ENCODE measurements at regions not wholly inside any gene's neighbourhood (a gene's known extent, or its start where the extent isn't known, plus 50 kb on each side); places are given as distances from the start of the nearest gene placed in this dataset.

DNA sequence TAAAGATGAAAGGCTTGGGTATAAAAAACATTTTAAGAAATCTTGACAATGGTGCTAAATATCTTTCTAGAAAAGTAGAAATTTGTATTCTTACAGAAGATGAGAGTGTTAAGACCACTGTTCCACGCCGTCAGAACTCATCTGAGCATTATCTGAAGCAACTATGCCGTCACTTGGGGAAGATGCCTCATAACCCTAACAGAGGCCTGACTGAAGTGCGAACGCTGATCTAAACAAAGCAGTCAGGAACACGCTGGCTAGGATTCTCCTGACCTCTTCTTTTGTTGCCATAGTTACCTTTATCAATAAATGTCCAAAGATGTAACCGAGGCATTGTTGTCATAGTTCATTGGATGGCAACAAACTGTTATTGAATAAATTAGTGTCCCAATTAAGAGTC lies 612.4 kb downstream of the LTN1 start:
- no peak for DNase-seq
- H3K27ac ChIP-seq, result no peak overlapping the region
- intact Hi-C loops (cut with DNase I; ENCODE audit: low total_unique reads), result no loop called here
- H3K4me1 ChIP-seq, result no peaks in the 10 kb centered on the region
- H3K9me3 ChIP-seq, result no peaks in the 10 kb centered on the region
- H3K36me3 ChIP-seq, result no peaks in the 10 kb centered on the region
- TF ChIP-seq POLR2A (IDR thresholded peaks at IDR 0.05), result no peak
- TF ChIP-seq, protein P1, sequence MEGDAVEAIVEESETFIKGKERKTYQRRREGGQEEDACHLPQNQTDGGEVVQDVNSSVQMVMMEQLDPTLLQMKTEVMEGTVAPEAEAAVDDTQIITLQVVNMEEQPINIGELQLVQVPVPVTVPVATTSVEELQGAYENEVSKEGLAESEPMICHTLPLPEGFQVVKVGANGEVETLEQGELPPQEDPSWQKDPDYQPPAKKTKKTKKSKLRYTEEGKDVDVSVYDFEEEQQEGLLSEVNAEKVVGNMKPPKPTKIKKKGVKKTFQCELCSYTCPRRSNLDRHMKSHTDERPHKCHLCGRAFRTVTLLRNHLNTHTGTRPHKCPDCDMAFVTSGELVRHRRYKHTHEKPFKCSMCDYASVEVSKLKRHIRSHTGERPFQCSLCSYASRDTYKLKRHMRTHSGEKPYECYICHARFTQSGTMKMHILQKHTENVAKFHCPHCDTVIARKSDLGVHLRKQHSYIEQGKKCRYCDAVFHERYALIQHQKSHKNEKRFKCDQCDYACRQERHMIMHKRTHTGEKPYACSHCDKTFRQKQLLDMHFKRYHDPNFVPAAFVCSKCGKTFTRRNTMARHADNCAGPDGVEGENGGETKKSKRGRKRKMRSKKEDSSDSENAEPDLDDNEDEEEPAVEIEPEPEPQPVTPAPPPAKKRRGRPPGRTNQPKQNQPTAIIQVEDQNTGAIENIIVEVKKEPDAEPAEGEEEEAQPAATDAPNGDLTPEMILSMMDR (IDR thresholded peaks at IDR 0.05), result no peak
- H3K4me3 ChIP-seq, result no peak overlapping the region
- H3K27me3 ChIP-seq, result no peaks in the 10 kb centered on the region

DNA sequence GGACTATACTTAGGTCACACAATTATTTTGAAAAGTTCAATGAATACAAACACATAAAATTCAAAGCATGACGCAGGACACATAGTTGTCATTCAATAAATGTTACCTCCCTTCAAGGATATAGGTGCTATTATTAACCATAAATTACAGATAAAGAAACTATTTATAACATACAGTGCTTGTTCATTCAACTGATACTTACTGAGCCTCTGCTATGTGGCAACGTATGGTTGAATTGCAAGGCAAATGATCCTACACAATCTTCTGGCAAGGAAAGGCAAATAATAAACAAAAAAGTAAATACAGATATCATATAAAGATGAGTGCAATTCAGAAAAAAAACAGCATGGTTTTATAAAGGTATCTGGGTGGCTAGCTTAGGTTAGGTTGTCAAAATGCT lies 614.7 kb downstream of the LTN1 start:
- no peaks in the 10 kb centered on the region for H3K9me3 ChIP-seq
- H3K27ac ChIP-seq, result no peak overlapping the region
- H3K27me3 ChIP-seq, result no peaks in the 10 kb centered on the region
- no peak overlapping the region for H3K4me3 ChIP-seq
- DNase-seq, result no peak
- no peaks in the 10 kb centered on the region for H3K36me3 ChIP-seq
- no peaks in the 10 kb centered on the region for H3K4me1 ChIP-seq
- intact Hi-C loops (cut with DNase I; ENCODE audit: low total_unique reads), result no loop called here
- TF ChIP-seq POLR2A (IDR thresholded peaks at IDR 0.05), result no peak
- TF ChIP-seq, protein P1 (IDR thresholded peaks at IDR 0.05), result no peak

DNA sequence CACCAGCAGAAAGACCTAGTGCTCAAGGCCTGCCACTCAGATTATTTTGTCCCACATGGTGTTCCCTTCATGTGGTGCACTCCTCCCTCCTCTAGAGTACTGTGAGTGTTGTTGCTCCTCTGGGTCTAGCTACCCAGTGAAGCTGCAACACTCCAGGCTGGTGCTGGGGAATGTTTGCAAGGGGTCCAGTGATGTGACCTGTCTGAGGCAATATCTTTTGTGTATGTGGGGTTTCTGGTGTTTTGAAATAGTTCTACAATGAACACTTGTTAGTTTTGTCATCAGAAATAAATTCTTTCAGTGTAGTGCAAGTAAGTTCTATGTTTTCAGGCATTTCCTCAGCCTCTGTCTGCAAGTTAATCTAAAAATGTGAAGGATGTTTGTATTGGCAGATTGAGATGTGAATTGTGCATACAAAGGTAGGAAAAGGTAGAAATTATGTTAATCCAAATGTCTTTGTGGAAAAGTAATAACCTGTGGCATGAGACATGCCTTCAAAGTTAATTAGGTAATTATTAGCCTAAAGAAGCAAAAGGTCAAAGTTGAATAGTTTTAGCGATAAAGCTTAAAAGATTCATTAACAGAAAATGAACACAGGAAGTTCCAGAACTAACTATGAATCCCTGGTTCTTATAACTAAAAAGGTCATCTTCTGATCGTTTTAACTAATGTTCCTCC lies 616.8 kb downstream of the LTN1 start:
- intact Hi-C loops (cut with DNase I; ENCODE audit: low total_unique reads), result no loop called here
- H3K27ac ChIP-seq, result no peak overlapping the region
- TF ChIP-seq POLR2A (IDR thresholded peaks at IDR 0.05), result no peak
- TF ChIP-seq, protein P1 (IDR thresholded peaks at IDR 0.05), result no peak

DNA sequence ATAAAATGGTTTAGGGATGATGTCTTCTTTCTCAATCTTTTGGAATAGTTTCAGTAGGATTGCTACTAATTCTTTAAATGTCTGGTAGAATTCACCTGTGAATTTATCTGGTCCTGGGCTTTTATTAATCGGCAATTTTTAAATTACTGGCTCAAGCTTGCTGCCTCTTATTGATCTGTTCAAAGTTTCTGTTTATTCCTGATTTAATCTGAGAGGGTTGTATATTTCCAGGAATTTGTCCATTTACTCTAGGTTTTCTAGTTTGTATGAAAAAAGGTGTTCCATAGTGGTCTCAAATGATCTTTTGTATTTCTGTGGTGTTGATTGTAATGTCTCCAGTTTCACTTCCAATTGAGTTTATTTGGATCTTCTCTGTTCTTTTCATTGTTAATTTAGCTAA lies 617.8 kb downstream of the LTN1 start:
- Histone ChIP-seq H3K9me3 (no peaks in the 10 kb centered on the region), H3K36me3 (no peaks in the 10 kb centered on the region), H3K27ac (no peak overlapping the region), H3K4me3 (no peak overlapping the region), H3K27me3 (no peaks in the 10 kb centered on the region), H3K4me1 (no peaks in the 10 kb centered on the region)
- no peak for DNase-seq
- intact Hi-C loops (cut with DNase I; ENCODE audit: low total_unique reads), result no loop called here
- TF ChIP-seq POLR2A (IDR thresholded peaks at IDR 0.05), result no peak
- TF ChIP-seq, protein P1 (IDR thresholded peaks at IDR 0.05), result no peak

More for the DNA sequence above, 616.8 kb downstream of the LTN1 start:
- no peak for DNase-seq
- H3K9me3 ChIP-seq, result no peaks in the 10 kb centered on the region
- no peak overlapping the region for H3K4me3 ChIP-seq
- no peaks in the 10 kb centered on the region for H3K27me3 ChIP-seq
- H3K36me3 ChIP-seq, result no peaks in the 10 kb centered on the region
- H3K4me1 ChIP-seq, result no peaks in the 10 kb centered on the region

DNA sequence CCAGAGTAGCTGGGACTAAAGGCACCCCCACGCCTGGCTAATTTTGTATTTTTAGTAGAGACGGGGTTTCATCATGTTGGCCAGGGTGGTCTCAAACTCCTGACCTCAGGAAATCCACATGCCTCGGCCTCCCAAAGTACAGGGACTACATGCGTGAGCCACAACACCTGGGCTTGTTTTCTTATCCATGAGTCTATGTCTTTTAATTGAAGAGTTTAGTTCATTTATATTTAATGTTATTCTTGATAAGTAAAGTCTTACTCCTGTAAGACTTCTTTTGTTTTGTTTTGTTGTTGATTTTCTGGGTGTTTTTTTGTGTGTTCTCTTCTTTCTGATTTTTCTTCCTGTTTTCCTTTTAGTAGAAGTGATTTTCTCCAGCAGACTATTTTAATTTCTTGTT lies 621.0 kb downstream of the LTN1 start:
- no peak for TF ChIP-seq POLR2A (IDR thresholded peaks at IDR 0.05)
- TF ChIP-seq, protein P1 (IDR thresholded peaks at IDR 0.05), result no peak
- H3K9me3 ChIP-seq, result no peaks in the 10 kb centered on the region
- intact Hi-C loops (cut with DNase I; ENCODE audit: low total_unique reads), result no loop called here
- no peaks in the 10 kb centered on the region for H3K36me3 ChIP-seq
- no peak overlapping the region for H3K27ac ChIP-seq
- H3K27me3 ChIP-seq, result no peaks in the 10 kb centered on the region
- DNase-seq, result no peak
- no peak overlapping the region for H3K4me3 ChIP-seq
- H3K4me1 ChIP-seq, result no peaks in the 10 kb centered on the region

Data from uterus (tissue), 3 donors.